Transverse colon (tissue), 4 donors: ENCODE measurements at regions not wholly inside any gene's neighbourhood (a gene's known extent, or its start where the extent isn't known, plus 50 kb on each side); places are given as distances from the start of the nearest gene placed in this dataset.

Experiments used
- EP300 ChIP-seq: sonication (generic); formaldehyde crosslinking; IDR thresholded peaks from one replicate; pipeline ENCODE4 v1.6.1; 2017; ENCODE audit warnings: antibody characterized with exemption, low read depth
- POLR2A ChIP-seq: fragments of 450-650 bp; IDR thresholded peaks from one replicate; pipeline ENCODE4 v1.6.1; 2016; ENCODE audit warnings: antibody characterized with exemption, mild to moderate bottlenecking, moderate library complexity
- POLR2AphosphoS5 ChIP-seq, 3 donors: sonication (generic); formaldehyde crosslinking; IDR thresholded peaks; one replicate each; pipeline ENCODE4 v1.6.1; 2016; ENCODE audit warnings: antibody characterized with exemption in 3 of 3
- TF ChIP-seq, protein P1 (sequence below), 5 experiments: fragments of 200-600 bp in 3 of 5; fragments of 450-650 bp in 2 of 5; sonication (generic) in 3 of 5; IDR thresholded peaks; 1 replicate in 2 of 5; 2 replicates in 3 of 5; pipeline ENCODE4 v1.5.1; 2016 to 2017; ENCODE audit warnings: antibody characterized with exemption in 5 of 5, inconsistent platforms in 3 of 5, mild to moderate bottlenecking in 2 of 5, moderate library complexity in 1 of 5

DNA sequence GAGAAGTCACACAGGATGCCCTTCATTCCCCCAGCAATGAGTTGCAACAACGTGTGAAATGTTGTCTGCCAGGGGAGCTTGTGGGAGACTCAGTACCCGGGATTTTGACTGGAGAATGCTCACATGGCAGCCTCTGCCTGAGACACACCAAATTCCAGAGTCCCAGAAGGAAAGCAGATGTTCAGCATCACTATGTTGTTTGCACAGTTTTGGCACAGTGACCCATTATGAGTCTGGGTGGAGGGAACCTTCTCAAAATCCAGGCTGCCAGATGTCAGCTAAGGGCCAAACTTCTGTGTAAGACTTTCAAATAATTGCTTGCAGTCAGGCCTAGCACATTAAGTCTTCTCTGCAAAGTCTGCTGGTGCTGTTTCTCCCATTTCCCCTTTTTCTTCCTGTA lies 1029.7 kb upstream of the TENM3 start:
- TF ChIP-seq, protein P1, sequence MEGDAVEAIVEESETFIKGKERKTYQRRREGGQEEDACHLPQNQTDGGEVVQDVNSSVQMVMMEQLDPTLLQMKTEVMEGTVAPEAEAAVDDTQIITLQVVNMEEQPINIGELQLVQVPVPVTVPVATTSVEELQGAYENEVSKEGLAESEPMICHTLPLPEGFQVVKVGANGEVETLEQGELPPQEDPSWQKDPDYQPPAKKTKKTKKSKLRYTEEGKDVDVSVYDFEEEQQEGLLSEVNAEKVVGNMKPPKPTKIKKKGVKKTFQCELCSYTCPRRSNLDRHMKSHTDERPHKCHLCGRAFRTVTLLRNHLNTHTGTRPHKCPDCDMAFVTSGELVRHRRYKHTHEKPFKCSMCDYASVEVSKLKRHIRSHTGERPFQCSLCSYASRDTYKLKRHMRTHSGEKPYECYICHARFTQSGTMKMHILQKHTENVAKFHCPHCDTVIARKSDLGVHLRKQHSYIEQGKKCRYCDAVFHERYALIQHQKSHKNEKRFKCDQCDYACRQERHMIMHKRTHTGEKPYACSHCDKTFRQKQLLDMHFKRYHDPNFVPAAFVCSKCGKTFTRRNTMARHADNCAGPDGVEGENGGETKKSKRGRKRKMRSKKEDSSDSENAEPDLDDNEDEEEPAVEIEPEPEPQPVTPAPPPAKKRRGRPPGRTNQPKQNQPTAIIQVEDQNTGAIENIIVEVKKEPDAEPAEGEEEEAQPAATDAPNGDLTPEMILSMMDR (IDR thresholded peaks at IDR 0.05): no peak
- TF ChIP-seq POLR2AphosphoS5 (IDR thresholded peaks at IDR 0.05) (no peak), POLR2A (no peak), EP300 (no peak)
